ENCODE measurements at regions not wholly inside any gene's neighbourhood (a gene's known extent, or its start where the extent isn't known, plus 50 kb on each side); places are given as distances from the start of the nearest gene placed in this dataset.

DNA sequence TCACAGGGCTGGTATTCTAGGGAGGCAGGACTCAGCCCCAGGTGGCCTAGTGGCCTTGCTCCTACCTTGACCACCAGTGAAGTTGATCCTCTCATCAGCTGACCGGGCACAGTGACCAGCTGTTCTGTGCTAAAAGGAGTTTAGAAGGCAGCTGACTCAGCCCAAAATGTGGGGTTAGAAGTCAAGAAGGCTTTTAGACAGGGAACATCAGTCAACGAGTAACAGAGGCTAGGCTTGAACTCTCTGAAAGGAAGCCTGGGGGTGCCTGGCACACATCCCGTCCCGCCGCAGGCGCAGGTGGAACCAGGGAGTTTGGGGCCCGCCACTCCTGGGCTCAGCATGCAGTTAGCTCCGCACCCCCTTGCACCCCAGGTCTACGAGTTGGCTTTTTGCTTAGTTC is 114.9 kb upstream of the SLC45A1 start:
- no peak for DNase-seq (ENCODE audit: low read depth, low spot score)

DNA sequence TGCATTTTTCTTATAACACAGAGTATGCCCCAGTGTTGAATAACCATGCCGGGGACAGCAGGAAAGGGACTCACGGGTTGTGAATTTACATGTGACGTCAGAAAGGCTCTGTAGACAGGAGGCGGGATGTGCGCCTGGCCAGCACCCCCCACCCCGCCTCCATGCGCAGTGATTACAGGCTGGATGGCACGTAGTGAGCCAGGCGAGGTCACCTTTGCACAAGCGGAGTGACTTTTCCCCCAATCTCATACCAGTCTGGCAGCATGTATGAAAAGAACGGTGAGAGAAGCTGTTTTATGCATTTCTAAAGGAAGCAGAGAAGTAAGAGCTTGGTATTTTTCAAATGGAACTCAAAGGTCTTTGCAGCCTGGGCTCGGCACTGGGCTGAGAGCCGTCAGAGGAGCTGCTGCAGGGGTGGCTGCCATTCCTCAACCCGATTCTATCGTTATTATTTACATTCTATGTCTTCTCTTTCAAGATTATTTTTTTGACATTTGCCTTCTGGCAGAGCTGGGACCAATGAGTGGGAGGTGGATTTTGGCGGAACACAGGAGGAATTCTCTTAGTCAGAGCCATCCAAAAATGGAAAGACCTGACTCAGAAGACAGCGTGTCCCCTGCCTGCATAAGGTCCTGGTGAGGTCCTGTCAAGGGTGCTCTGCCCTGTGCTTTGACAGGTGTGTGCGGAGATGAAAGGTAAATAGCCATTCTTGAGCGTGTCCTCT is 115.6 kb upstream of the SLC45A1 start:
- no peak for DNase-seq (ENCODE audit: low read depth, low spot score)

- no peak for DNase-seq (ENCODE audit: low read depth, low spot score)
These were observed 116.5 kb upstream of the SLC45A1 start for GRCh38 chr1:8201331-8201861.

DNA sequence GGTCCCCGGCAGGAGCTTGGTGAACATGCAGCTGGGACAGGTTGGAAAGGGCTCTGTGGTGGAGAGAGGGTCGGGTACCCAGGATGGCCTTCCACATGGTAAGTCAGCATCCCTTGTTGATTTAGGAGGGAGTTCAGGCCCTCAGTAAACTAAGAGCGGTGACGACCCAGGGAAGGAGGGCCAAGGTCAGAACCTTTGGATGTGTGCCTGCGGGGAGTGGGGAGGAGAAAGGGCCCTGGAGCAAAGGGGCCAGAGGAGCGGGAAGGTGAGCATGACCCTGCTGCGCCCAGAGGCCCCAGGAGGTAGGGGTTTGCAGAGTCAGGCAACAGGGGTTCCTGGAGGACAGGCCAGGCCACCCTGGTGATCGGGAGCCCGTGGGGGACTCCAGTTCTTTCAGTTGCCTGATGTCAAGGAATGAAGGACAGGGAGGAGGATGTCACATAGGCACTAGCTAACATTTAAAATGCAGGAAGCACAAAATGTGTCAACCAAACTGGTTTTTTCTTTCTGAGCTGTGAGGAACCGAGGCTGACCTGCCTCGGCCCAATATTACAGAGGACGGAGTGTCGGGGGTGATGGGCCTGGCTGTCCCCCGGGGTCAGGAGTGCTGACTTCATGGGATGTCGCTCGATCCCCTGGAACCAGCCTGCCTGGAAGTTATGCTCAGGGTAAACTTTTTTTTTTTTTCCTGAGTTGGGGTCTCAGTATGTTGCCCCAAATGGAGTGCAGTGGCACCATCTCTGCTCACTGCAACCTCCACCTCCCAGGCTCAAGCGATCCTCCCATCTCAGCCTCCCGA is 117.4 kb upstream of the SLC45A1 start:
- DNase-seq (ENCODE audit: low read depth, low spot score): no peak

DNA sequence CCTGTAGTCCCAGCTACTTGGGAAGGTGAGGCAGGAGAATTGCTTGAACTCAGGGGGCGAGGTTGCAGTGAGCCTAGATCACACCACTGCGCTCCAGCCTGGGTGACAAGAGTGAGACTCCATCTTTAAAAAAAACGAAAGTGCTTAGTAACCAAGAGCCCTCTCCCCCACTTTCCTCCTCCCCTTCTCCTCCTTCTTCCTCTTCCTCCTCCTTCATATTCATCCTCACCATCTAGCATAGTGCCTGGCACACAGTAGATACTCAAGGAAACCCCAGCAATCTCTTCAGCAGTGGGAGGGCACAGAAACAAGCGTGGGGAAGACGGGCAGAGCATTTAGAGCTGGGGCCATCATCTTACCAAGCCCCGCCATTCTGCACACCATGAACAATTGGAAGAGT is 119.4 kb upstream of the SLC45A1 start:
- DNase-seq (ENCODE audit: low read depth, low spot score): no peak

DNA sequence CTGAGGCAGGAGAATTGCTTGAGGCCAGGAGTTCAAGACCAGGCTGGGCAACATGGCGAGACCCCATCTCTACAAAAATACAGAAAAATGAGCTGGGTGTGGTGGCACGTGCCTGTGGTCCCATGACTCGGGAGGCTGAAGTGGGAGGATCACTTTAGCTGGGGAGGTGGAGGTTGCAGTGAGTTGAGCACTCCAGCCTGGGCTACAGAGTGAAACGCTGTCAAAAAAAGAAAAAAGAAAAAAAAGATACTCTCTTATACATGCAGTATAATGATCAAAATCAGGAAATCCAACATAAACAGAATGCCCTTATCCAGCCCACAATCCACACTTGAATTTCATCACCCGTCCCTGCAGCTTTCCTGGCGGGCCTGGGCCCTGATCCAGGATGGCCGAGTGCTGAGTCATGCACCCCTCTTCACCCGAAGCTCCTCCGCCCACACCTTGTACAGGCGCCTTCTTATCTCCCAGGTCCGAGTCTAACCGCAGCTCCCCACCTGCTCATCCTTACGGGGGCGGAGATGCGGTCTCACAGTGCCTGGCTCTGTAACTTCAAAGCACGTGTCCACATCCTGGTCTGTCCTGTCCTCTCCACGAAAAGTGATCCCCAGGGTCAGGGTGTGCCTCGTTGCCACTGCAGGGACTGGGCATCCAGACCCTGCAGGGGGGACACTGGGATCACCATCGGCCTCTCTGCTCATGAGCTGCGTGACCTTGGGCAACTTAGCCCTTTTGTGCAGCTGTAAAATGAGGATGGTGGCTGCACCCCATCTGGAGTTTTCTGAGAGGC is 120.2 kb upstream of the SLC45A1 start:
- DNase-seq (ENCODE audit: low read depth, low spot score): no peak

- no peak for DNase-seq (ENCODE audit: low read depth, low spot score)
These were observed 123.3 kb upstream of the SLC45A1 start for GRCh38 chr1:8194481-8195227.

GRCh38 chr1:8193840-8194406 is 124.0 kb upstream of the SLC45A1 start:
- no peak for DNase-seq (ENCODE audit: low read depth, low spot score)

- no peak for DNase-seq (ENCODE audit: low read depth, low spot score)
These were observed 126.4 kb upstream of the SLC45A1 start for GRCh38 chr1:8191474-8191873.

- DNase-seq (ENCODE audit: low read depth, low spot score): no peak
These were observed 127.9 kb upstream of the SLC45A1 start for GRCh38 chr1:8189931-8190483.

GRCh38 chr1:8185400-8185799 is 132.5 kb upstream of the SLC45A1 start:
- no peak for DNase-seq (ENCODE audit: low read depth, low spot score)

GRCh38 chr1:8184301-8184700 is 133.6 kb upstream of the SLC45A1 start:
- no peak for DNase-seq (ENCODE audit: low read depth, low spot score)

DNA sequence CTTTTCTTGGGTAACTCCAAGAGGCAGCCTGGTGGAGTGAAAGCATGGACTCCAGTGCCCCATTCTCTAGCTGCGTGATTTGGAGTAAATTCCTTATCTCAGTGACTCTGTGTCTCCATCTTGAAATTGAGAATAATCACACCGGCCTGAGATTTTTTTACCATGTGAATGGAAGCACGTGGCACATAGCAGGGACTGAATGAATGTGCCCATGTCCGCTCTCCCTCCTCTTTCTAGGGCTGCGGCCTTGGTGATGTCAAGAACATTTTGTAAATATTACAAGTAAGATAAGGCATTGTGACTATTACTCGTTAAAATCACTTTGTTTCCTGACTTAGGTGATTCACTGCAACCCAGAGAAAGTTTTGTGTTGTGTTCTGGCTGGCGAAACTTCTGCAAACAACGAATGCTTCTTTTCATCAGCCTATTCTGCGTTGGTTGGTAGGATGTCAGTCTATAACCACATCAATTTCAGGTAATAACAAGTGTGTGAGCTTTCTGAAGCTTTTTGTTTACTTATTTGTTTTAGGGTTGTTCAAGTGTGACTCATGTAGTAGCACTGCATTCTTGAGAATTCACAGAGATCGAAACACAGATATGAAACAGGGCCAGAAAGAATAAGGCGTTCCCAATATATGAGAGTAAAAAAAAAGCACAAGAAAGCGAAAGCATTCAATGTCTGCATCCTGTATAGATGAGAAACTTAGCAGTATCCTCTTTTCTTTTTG is 135.7 kb upstream of the SLC45A1 start:
- DNase-seq (ENCODE audit: low read depth, low spot score): no peak

GRCh38 chr1:8179132-8179793 is 138.7 kb upstream of the SLC45A1 start:
- no peak for DNase-seq (ENCODE audit: low read depth, low spot score)

GRCh38 chr1:8176279-8176678 is 141.6 kb upstream of the SLC45A1 start:
- no peak for DNase-seq (ENCODE audit: low read depth, low spot score)

GRCh38 chr1:8174807-8175206 is 143.1 kb upstream of the SLC45A1 start:
- DNase-seq (ENCODE audit: low read depth, low spot score): no peak

GRCh38 chr1:8171751-8172464 is 145.8 kb upstream of the ERRFI1 start:
- DNase-seq (ENCODE audit: low read depth, low spot score): no peak

DNA sequence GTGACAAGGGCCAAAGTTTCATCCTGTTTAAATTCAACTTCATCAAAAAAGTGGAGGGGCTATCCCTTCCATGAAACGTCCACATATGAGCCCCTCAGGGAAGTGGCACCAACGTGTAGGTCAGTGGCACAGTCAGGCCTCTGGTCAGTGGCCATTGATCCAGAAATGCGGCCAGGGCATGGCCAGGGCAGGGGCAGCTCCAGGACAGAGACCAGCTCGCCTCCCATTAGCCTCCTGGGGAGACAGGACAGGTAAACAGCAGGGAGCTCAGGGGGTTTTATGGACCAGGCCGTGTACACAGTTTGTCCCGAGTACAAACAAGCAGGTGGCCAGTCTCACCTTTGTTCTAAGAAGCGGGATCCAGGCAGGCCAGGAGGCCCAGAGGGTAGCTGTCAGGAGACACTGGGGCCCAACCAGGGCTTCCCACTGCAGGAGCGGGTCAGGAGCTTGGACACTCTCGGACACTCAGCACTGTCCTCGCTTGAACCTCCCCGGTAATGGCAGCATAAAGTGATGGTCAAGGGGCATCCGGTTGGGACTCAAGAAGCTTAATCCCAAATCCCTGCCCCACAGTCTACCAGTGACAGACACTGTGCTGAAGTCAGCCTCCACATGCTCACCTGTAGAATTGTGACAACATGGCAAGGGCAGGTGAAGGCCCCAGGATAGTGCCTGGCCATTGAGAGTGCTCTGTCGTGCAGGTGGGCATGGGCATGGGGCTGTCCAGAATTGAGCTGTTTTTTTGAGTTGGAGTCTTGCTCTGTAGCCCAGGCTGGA is 144.1 kb upstream of the ERRFI1 start:
- DNase-seq (ENCODE audit: low read depth, low spot score): no peak

All from smooth muscle cell of the brain vasculature (primary cell).